MM.1S (cell line): ENCODE measurements at regions not wholly inside any gene's neighbourhood (a gene's known extent, or its start where the extent isn't known, plus 50 kb on each side); places are given as distances from the start of the nearest gene placed in this dataset.

Experiments
- CTCF ChIP-seq: fragments of 300-600 bp; sonication (generic); IDR thresholded peaks from 2 replicates; pipeline ENCODE4 v1.5.1; 2016; ENCODE audit warnings: antibody characterized with exemption, low read length, mixed read lengths
- EZH2 ChIP-seq: fragments of 300-600 bp; sonication (generic); optimal IDR thresholded peaks from 2 replicates; pipeline ENCODE3; 2017; ENCODE audit warnings: low read depth, mild to moderate bottlenecking, antibody characterized with exemption, low read length, mixed read lengths
- EZH2phosphoT487 ChIP-seq: fragments of 300-600 bp; sonication (generic); IDR thresholded peaks from 2 replicates; pipeline ENCODE4 v1.6.1; 2018; ENCODE audit warnings: antibody characterized with exemption, low read length

GRCh38 chr5:67619636-67620035 is 423.0 kb upstream of the CD180 start:
- TF ChIP-seq EZH2: no peak
- no peak for TF ChIP-seq CTCF
- no peak for TF ChIP-seq EZH2phosphoT487
